Astrocyte (in vitro differentiated cells and primary cell): ENCODE measurements at regions not wholly inside any gene's neighbourhood (a gene's known extent, or its start where the extent isn't known, plus 50 kb on each side); places are given as distances from the start of the nearest gene placed in this dataset.

ENCODE experiments used
- DNase-seq: peaks from one replicate; pipeline ENCODE4 v3.0.0-alpha.2; 2010; ENCODE audit warnings: low read depth
- FAIRE-seq: peaks from 2 replicates; lab custom pipeline; 2011; peaks lifted over from hg19 to GRCh38; lab: Jason Lieb, UNC
- H2AFZ ChIP-seq: 2 replicates; pipeline ENCODE4 v1.6.0; 2012; ENCODE audit warnings: low read depth, low read length, inconsistent platforms
- H3K27ac ChIP-seq: 2 replicates; pipeline ENCODE4 v1.5.1; 2011; ENCODE audit warnings: low read depth, low read length, inconsistent platforms
- H3K27me3 ChIP-seq: 2 replicates; pipeline ENCODE4 v1.6.0; 2011; ENCODE audit warnings: low read length, inconsistent platforms; ENCODE audit not compliant: insufficient read depth
- H3K36me3 ChIP-seq: 2 replicates; pipeline ENCODE4 v1.5.1; 2011; ENCODE audit warnings: low read length, inconsistent platforms; ENCODE audit not compliant: insufficient read depth
- H3K4me1 ChIP-seq: 2 replicates; pipeline ENCODE4 v1.5.1; 2011; ENCODE audit warnings: low read length, inconsistent platforms; ENCODE audit not compliant: insufficient read depth
- H3K4me2 ChIP-seq: 2 replicates; pipeline ENCODE4 v1.6.0; 2012; ENCODE audit warnings: low read length, inconsistent platforms
- H3K4me3 ChIP-seq: 2 replicates; pipeline ENCODE4 v1.5.1; 2011; ENCODE audit warnings: low read depth, mild to moderate bottlenecking, low read length, inconsistent platforms; ENCODE audit not compliant: insufficient read depth
- H3K79me2 ChIP-seq: 2 replicates; pipeline ENCODE4 v1.6.0; 2012; ENCODE audit warnings: mild to moderate bottlenecking, low read length, inconsistent platforms; ENCODE audit not compliant: insufficient read depth
- H3K9ac ChIP-seq: 2 replicates; pipeline ENCODE4 v1.6.0; 2012; ENCODE audit warnings: mild to moderate bottlenecking, low read length, inconsistent platforms
- H3K9me3 ChIP-seq: 2 replicates; pipeline ENCODE4 v1.5.1; 2012; ENCODE audit warnings: low read depth, mild to moderate bottlenecking, low read length, inconsistent platforms; ENCODE audit not compliant: insufficient read depth
- H4K20me1 ChIP-seq: 2 replicates; pipeline ENCODE4 v1.6.0; 2012; ENCODE audit warnings: low read length, inconsistent platforms; ENCODE audit not compliant: insufficient read depth
- H3K27ac Mint-ChIP-seq: one replicate; pipeline ENCODE4 v1.8.0; 2021; ENCODE audit warnings: mild to moderate bottlenecking, mixed read lengths; ENCODE audit not compliant: unreplicated experiment
- H3K27me3 Mint-ChIP-seq: one replicate; pipeline ENCODE4 v1.8.0; 2021; ENCODE audit warnings: low read depth, mixed read lengths; ENCODE audit not compliant: unreplicated experiment
- H3K36me3 Mint-ChIP-seq: one replicate; pipeline ENCODE4 v1.8.0; 2021; ENCODE audit warnings: low read depth, mixed read lengths; ENCODE audit not compliant: unreplicated experiment
- H3K4me1 Mint-ChIP-seq: one replicate; pipeline ENCODE4 v1.8.0; 2021; ENCODE audit warnings: low read depth, mixed read lengths; ENCODE audit not compliant: unreplicated experiment
- H3K4me3 Mint-ChIP-seq: one replicate; pipeline ENCODE4 v1.8.0; 2021; ENCODE audit warnings: mild to moderate bottlenecking, moderate library complexity, mixed read lengths; ENCODE audit not compliant: unreplicated experiment
- H3K9me3 Mint-ChIP-seq: one replicate; pipeline ENCODE4 v1.8.0; 2021; ENCODE audit warnings: mild to moderate bottlenecking, mixed read lengths; ENCODE audit not compliant: unreplicated experiment
- EZH2 ChIP-seq: IDR thresholded peaks from 2 replicates; pipeline ENCODE4 v1.6.1; 2012; ENCODE audit warnings: mild to moderate bottlenecking, low read length, inconsistent platforms; ENCODE audit not compliant: insufficient read depth
- TF ChIP-seq, protein P1 (sequence below): IDR thresholded peaks from 2 replicates; pipeline ENCODE4 v1.5.1; 2011; ENCODE audit warnings: low read depth, mild to moderate bottlenecking, inconsistent platforms, low read length, moderate library complexity; ENCODE audit not compliant: insufficient read depth

DNA sequence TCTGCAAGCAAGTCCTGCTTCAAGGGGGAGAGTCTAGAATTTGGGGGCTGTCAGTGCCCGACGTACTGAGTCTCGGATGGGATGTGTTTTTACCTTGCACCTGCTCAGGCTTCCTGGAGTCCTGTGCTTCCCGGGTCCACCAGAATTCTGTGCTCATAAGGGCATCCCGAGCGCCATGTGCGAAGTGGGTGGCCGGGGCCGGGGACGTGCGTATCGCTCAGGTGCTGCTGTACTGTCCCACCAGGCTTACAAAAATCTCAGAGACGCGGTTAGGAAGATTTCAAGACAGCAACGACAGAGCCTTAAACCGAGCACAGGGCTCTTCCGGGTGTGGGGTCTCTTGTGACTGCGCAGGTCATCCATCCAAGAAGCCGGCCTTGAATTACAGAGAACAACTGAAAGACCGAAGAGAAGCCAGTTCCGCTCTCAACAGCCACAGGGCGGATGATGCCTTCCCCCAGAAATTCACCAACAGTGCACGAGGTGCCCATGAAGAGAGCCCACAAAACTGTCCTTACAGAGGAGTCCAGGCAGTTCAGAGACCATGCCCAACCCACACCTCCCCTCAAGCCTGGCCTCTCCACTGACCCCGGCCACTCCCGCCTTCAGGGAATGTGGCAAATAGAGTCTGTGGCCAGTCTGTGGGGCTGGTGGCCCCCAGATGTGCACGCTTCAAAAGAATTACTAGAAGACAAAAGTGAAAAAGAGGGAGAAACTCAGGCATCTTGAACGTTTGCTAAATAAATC is 104.7 kb downstream of the PXDC1 start:
- H3K9me3 Mint-ChIP-seq = peaks cover 2% of the 10 kb centered on the region
- no peaks in the 10 kb centered on the region for H3K79me2 ChIP-seq
- FAIRE-seq (no peak), DNase-seq (no peak)
- H2AFZ ChIP-seq = no peak overlapping the region
- H4K20me1 ChIP-seq = no peaks in the 10 kb centered on the region
- TF ChIP-seq EZH2 = no peak
- TF ChIP-seq, protein P1, sequence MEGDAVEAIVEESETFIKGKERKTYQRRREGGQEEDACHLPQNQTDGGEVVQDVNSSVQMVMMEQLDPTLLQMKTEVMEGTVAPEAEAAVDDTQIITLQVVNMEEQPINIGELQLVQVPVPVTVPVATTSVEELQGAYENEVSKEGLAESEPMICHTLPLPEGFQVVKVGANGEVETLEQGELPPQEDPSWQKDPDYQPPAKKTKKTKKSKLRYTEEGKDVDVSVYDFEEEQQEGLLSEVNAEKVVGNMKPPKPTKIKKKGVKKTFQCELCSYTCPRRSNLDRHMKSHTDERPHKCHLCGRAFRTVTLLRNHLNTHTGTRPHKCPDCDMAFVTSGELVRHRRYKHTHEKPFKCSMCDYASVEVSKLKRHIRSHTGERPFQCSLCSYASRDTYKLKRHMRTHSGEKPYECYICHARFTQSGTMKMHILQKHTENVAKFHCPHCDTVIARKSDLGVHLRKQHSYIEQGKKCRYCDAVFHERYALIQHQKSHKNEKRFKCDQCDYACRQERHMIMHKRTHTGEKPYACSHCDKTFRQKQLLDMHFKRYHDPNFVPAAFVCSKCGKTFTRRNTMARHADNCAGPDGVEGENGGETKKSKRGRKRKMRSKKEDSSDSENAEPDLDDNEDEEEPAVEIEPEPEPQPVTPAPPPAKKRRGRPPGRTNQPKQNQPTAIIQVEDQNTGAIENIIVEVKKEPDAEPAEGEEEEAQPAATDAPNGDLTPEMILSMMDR = no peak
- peaks cover 2% of the 10 kb centered on the region for H3K36me3 Mint-ChIP-seq
- no peaks in the 10 kb centered on the region for H3K9me3 ChIP-seq
- H3K27me3 ChIP-seq = no peaks in the 10 kb centered on the region
- H3K4me2 ChIP-seq = no peak overlapping the region
- no peak overlapping the region for H3K27ac Mint-ChIP-seq
- H3K36me3 ChIP-seq = no peaks in the 10 kb centered on the region
- H3K4me1 ChIP-seq = no peaks in the 10 kb centered on the region
- no peak overlapping the region for H3K4me3 ChIP-seq
- no peak overlapping the region for H3K4me3 Mint-ChIP-seq
- H3K27me3 Mint-ChIP-seq = peaks cover 12% of the 10 kb centered on the region
- H3K4me1 Mint-ChIP-seq = peaks cover 2% of the 10 kb centered on the region
- no peak overlapping the region for H3K27ac ChIP-seq
- H3K9ac ChIP-seq = no peak overlapping the region

GRCh38 chr6:3644739-3645012 is 106.8 kb downstream of the PXDC1 start:
- no peak for DNase-seq
- H3K4me1 Mint-ChIP-seq = peaks cover 2% of the 10 kb centered on the region
- H3K36me3 Mint-ChIP-seq = peaks cover 2% of the 10 kb centered on the region
- Histone ChIP-seq H3K4me1 (no peaks in the 10 kb centered on the region), H3K79me2 (no peaks in the 10 kb centered on the region), H2AFZ (no peak overlapping the region), H3K9ac (no peak overlapping the region), H3K27me3 (no peaks in the 10 kb centered on the region), H3K9me3 (no peaks in the 10 kb centered on the region), H3K4me3 (no peak overlapping the region), H4K20me1 (no peaks in the 10 kb centered on the region), H3K36me3 (no peaks in the 10 kb centered on the region), H3K4me2 (no peak overlapping the region), H3K27ac (no peak overlapping the region)
- H3K27ac Mint-ChIP-seq = no peak overlapping the region
- peaks cover 5% of the 10 kb centered on the region for H3K27me3 Mint-ChIP-seq
- no peak for FAIRE-seq
- H3K4me3 Mint-ChIP-seq = no peak overlapping the region
- peaks cover 2% of the 10 kb centered on the region for H3K9me3 Mint-ChIP-seq
- TF ChIP-seq, protein P1 = no peak
- TF ChIP-seq EZH2 = no peak

DNA sequence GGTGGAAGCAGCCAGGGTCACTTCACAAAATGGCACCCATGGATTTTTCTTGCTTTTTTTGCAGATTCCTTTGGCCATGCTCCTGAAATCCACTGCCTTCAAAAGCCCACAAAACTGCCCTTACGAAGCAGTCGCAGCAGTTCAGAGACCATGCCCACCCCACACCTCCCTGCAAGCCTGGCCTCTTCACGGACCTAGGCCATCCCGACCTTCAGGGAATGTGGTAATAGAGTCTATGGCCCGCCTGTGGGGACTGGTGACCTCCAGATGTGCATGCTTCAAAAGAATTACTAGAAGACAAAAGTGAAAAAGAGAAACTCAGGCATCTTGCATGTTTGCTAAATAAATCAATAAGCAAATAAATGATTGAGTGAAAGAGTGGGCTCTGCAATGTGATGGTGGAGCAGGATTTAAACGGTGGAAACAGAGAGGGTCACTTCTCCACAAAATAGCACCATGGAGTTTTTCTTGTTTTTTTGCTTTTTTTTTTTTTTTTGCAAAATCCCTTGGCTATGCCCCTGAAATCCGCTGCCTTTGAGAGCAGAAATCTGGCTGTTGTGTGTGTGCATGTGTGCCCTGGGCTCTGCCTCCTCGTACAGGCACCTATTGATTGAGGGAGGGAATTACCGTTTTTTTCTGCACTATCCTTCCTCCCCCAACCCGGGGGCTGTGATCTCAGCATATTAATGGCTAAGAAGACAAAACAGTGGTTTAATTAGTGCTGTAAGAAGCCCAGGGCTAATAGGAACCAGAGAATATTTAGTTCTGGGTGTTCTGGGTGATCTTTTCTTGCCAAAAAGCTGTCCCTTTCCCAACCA is 107.4 kb downstream of the PXDC1 start:
- H3K27ac ChIP-seq = no peak overlapping the region
- Mint-ChIP-seq H3K4me1 (peaks cover 2% of the 10 kb centered on the region), H3K36me3 (peaks cover 2% of the 10 kb centered on the region), H3K9me3 (peaks cover 2% of the 10 kb centered on the region), H3K4me3 (no peak overlapping the region), H3K27ac (no peak overlapping the region), H3K27me3 (peaks cover 5% of the 10 kb centered on the region)
- H3K9me3 ChIP-seq = no peaks in the 10 kb centered on the region
- no peak overlapping the region for H3K9ac ChIP-seq
- no peaks in the 10 kb centered on the region for H3K4me1 ChIP-seq
- no peak overlapping the region for H3K4me2 ChIP-seq
- no peak for FAIRE-seq
- no peak for TF ChIP-seq EZH2
- TF ChIP-seq, protein P1 = no peak
- H4K20me1 ChIP-seq = no peaks in the 10 kb centered on the region
- no peak overlapping the region for H2AFZ ChIP-seq
- H3K79me2 ChIP-seq = no peaks in the 10 kb centered on the region
- H3K27me3 ChIP-seq = no peaks in the 10 kb centered on the region
- H3K36me3 ChIP-seq = no peaks in the 10 kb centered on the region
- no peak for DNase-seq
- H3K4me3 ChIP-seq = no peak overlapping the region
